NCI-H1092 (cell line): ENCODE measurements at regions not wholly inside any gene's neighbourhood (a gene's known extent, or its start where the extent isn't known, plus 50 kb on each side); places are given as distances from the start of the nearest gene placed in this dataset.

Experiments
- DNase-seq: peaks from one replicate; lab custom pipeline; 2025; lab: John Stamatoyannopoulos, UW

GRCh38 chr4:25578432-25578831, 77.2 kb upstream of the SLC34A2 start:
- no peak for DNase-seq

GRCh38 chr4:25580633-25581467, 74.8 kb upstream of the SLC34A2 start:
- no peak for DNase-seq

GRCh38 chr4:25585901-25586523, 69.6 kb upstream of the SLC34A2 start:
- no peak for DNase-seq

GRCh38 chr4:25588206-25588605, 67.4 kb upstream of the SLC34A2 start:
- no peak for DNase-seq

GRCh38 chr4:25590171-25590570, 65.5 kb upstream of the SLC34A2 start:
- DNase-seq, result no peak

DNA sequence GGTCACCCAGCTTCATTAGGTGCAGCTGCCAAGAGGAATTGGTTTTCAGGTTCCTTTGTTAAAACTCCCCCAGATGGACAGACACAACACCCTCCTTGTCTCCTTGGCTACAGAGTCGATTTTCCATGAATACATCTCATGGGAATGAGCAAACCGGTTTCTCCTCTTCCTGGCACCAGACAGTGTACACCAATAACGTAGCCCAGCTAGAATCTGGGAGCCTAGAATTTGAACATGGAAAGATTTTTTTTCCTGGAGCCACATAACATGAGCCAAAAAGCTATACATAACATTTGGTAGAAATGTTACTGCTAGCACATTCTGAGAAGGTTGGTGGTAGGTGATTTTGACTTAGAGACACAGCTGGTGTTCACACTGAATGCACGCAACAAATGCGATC, 62.9 kb upstream of the SLC34A2 start:
- no peak for DNase-seq
